ENCODE measurements at regions not wholly inside any gene's neighbourhood (a gene's known extent, or its start where the extent isn't known, plus 50 kb on each side); places are given as distances from the start of the nearest gene placed in this dataset.

DNA sequence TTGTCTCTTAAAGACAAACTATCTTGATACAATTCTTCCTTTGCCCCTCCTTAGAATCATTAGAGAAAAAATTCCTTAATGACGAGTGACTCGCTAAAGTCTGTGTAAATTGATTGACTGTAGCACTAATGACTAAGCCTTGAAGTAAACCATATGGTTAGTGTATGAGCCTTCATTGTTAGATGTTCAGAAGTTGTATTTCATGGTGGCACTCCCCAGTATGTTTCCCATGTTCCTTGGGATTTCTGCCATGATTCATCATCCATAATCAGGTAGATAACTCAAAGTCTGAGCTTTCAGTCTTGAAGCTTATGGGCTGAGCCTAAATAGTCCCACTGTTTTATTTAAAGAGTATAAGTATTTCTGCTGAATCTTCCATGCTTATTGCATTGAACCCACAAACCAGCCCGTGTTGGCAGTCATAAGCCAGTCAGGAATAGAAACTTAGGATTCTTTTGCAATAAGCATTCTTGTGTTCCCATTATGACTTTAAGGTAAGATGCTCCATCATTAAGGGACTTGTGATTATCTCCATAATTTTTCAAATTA, 371.2 kb upstream of the RARB start:
- in situ Hi-C loops (cut with MboI) (no loop called here), intact Hi-C loops (cut with micrococcal nuclease) (no loop called here)
- no peaks in the 10 kb centered on the region for H3K9me3 ChIP-seq (replicated peaks; ENCODE audit: control insufficient read depth, insufficient read depth, low read depth, low read length)
- H3K9me1 ChIP-seq (ENCODE audit: control insufficient read depth, insufficient read depth, low read length): no peaks in the 10 kb centered on the region
- no peak overlapping the region for H3K27ac ChIP-seq (ENCODE audit: extremely low read depth, low read depth, low read length)
- no peaks in the 10 kb centered on the region for H3K79me2 ChIP-seq (ENCODE audit: control insufficient read depth, insufficient read depth, low read length)
- POLR2A ChIA-PET: no interaction called here
- H3K36me3 ChIP-seq (ENCODE audit: control insufficient read depth, insufficient read depth, low read length): no peaks in the 10 kb centered on the region
- CTCF ChIA-PET (ENCODE audit: low intra/inter-chr PET ratio): no interaction called here
- H3K4me3 ChIP-seq: no peak overlapping the region
- BruUV-seq (replicated peaks): no TSS peak
- WGBS (ENCODE audit: insufficient coverage, low coverage, missing lambda C conversion rate): 3% methylated on average over 3 of the region's 3 CpGs
- no peak for DNase-seq (ENCODE audit: extremely low read depth in 1 of 4, low spot score in 3 of 4)
- no peaks in the 10 kb centered on the region for H3K27me3 ChIP-seq (ENCODE audit: control insufficient read depth in 2 of 2, insufficient read depth in 2 of 2, low read length in 2 of 2)
- H4K20me1 ChIP-seq (replicated peaks; ENCODE audit: control insufficient read depth, insufficient read depth, low read length): no peaks in the 10 kb centered on the region
- FAIRE-seq: no peak
- no peak overlapping the region for H2AFZ ChIP-seq (ENCODE audit: low read depth, low read length)
- no peaks in the 10 kb centered on the region for H3K4me1 ChIP-seq (replicated peaks in 1 of 2; ENCODE audit: control insufficient read depth in 2 of 2, insufficient read depth in 2 of 2, low read length in 2 of 2)
- no peak for TF ChIP-seq POLR2G (IDR thresholded peaks at IDR 0.05; ENCODE audit: low read depth, low read length)
- TF ChIP-seq, protein P1, sequence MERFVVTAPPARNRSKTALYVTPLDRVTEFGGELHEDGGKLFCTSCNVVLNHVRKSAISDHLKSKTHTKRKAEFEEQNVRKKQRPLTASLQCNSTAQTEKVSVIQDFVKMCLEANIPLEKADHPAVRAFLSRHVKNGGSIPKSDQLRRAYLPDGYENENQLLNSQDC (CRISPR knock-in tag; IDR thresholded peaks at IDR 0.05): no peak
- TF ChIP-seq, protein P2, sequence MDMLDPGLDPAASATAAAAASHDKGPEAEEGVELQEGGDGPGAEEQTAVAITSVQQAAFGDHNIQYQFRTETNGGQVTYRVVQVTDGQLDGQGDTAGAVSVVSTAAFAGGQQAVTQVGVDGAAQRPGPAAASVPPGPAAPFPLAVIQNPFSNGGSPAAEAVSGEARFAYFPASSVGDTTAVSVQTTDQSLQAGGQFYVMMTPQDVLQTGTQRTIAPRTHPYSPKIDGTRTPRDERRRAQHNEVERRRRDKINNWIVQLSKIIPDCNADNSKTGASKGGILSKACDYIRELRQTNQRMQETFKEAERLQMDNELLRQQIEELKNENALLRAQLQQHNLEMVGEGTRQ (CRISPR knock-in tag; IDR thresholded peaks at IDR 0.05): no peak
- no peak for TF ChIP-seq POU5F1 (IDR thresholded peaks at IDR 0.05; ENCODE audit: borderline replicate concordance, low read depth, low read length, partially characterized antibody)
- no peak overlapping the region for H3K4me2 ChIP-seq (ENCODE audit: insufficient read depth, low read length)
- no peak for ATAC-seq
- no peak overlapping the region for H3K9ac ChIP-seq (ENCODE audit: insufficient read depth in 1 of 2, low read depth in 2 of 2, low read length in 2 of 2)

DNA sequence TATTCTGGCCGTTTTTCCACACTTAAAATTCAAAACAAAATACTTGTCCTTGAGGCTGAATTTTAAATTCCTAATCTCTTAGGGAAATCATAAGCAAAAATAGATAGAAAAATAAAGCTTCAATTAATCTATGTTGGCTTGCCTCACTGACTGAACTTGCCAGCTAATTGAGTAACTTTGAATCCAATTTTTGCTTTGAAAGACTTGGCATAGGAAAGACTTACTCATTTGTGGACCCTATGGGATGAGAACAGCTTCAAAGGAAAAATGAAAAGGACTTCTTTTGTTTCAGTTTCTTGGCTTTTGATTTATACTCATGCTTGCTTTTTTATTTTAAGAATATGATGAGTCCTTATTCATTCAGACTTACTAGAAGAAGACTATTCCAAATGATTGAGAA, 370.7 kb upstream of the RARB start:
- POLR2A ChIA-PET: no interaction called here
- BruUV-seq (replicated peaks): no TSS peak
- intact Hi-C loops (cut with micrococcal nuclease): no loop called here
- no peak overlapping the region for H2AFZ ChIP-seq (ENCODE audit: low read depth, low read length)
- H3K9ac ChIP-seq (ENCODE audit: insufficient read depth in 1 of 2, low read depth in 2 of 2, low read length in 2 of 2): no peak overlapping the region
- H3K4me2 ChIP-seq (ENCODE audit: insufficient read depth, low read length): no peak overlapping the region
- DNase-seq (ENCODE audit: extremely low read depth in 1 of 4, low spot score in 3 of 4) (no peak), ATAC-seq (no peak), FAIRE-seq (no peak)
- no peaks in the 10 kb centered on the region for H3K9me3 ChIP-seq (replicated peaks; ENCODE audit: control insufficient read depth, insufficient read depth, low read depth, low read length)
- no peaks in the 10 kb centered on the region for H3K4me1 ChIP-seq (replicated peaks in 1 of 2; ENCODE audit: control insufficient read depth in 2 of 2, insufficient read depth in 2 of 2, low read length in 2 of 2)
- H3K79me2 ChIP-seq (ENCODE audit: control insufficient read depth, insufficient read depth, low read length): no peaks in the 10 kb centered on the region
- WGBS (ENCODE audit: insufficient coverage, low coverage, missing lambda C conversion rate): 0% methylated on average over 1 of the region's 1 CpG
- no peaks in the 10 kb centered on the region for H3K9me1 ChIP-seq (ENCODE audit: control insufficient read depth, insufficient read depth, low read length)
- H3K27me3 ChIP-seq (ENCODE audit: control insufficient read depth in 2 of 2, insufficient read depth in 2 of 2, low read length in 2 of 2): no peaks in the 10 kb centered on the region
- TF ChIP-seq RAD51 (IDR thresholded peaks at IDR 0.05; ENCODE audit: borderline replicate concordance, low read depth): no peak
- TF ChIP-seq, protein P3, sequence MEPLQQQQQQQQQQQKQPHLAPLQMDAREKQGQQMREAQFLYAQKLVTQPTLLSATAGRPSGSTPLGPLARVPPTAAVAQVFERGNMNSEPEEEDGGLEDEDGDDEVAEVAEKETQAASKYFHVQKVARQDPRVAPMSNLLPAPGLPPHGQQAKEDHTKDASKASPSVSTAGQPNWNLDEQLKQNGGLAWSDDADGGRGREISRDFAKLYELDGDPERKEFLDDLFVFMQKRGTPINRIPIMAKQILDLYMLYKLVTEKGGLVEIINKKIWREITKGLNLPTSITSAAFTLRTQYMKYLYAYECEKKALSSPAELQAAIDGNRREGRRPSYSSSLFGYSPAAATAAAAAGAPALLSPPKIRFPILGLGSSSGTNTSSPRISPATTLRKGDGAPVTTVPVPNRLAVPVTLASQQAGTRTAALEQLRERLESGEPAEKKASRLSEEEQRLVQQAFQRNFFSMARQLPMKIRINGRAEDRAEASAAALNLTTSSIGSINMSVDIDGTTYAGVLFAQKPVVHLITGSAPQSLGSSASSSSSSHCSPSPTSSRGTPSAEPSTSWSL (CRISPR knock-in tag; IDR thresholded peaks at IDR 0.05; ENCODE audit: borderline replicate concordance): no peak
- TF ChIP-seq, protein P4, sequence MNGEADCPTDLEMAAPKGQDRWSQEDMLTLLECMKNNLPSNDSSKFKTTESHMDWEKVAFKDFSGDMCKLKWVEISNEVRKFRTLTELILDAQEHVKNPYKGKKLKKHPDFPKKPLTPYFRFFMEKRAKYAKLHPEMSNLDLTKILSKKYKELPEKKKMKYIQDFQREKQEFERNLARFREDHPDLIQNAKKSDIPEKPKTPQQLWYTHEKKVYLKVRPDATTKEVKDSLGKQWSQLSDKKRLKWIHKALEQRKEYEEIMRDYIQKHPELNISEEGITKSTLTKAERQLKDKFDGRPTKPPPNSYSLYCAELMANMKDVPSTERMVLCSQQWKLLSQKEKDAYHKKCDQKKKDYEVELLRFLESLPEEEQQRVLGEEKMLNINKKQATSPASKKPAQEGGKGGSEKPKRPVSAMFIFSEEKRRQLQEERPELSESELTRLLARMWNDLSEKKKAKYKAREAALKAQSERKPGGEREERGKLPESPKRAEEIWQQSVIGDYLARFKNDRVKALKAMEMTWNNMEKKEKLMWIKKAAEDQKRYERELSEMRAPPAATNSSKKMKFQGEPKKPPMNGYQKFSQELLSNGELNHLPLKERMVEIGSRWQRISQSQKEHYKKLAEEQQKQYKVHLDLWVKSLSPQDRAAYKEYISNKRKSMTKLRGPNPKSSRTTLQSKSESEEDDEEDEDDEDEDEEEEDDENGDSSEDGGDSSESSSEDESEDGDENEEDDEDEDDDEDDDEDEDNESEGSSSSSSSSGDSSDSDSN (IDR thresholded peaks at IDR 0.05; ENCODE audit: borderline replicate concordance in 1 of 2, low read depth in 2 of 2, low read length in 2 of 2): no peak
- in situ Hi-C loops (cut with MboI): no loop called here
- CTCF ChIA-PET (ENCODE audit: low intra/inter-chr PET ratio): interaction anchor here (0.7 kb wide), 1 partner anchor 50 kb away, joined by 3 read pairs; no protein-coding TSS in a partner anchor
- H3K27ac ChIP-seq (ENCODE audit: extremely low read depth, low read depth, low read length): no peak overlapping the region
- H3K4me3 ChIP-seq: no peak overlapping the region
- H4K20me1 ChIP-seq (replicated peaks; ENCODE audit: control insufficient read depth, insufficient read depth, low read length): no peaks in the 10 kb centered on the region
- H3K36me3 ChIP-seq (ENCODE audit: control insufficient read depth, insufficient read depth, low read length): no peaks in the 10 kb centered on the region

Data from K562 (cell line).